HG02610 (cell line): ENCODE measurements at regions not wholly inside any gene's neighbourhood (a gene's known extent, or its start where the extent isn't known, plus 50 kb on each side); places are given as distances from the start of the nearest gene placed in this dataset.

Experiments used
- ATAC-seq: cut with Tn5 transposase; IDR thresholded peaks from one replicate; pipeline ENCODE4 v1.9.1; 2021; ENCODE audit warnings: mild to moderate bottlenecking, moderate library complexity; ENCODE audit not compliant: unreplicated experiment

- ATAC-seq, result no peak
Observed at GRCh38 chr6:40196135-40196518, 261.9 kb upstream of the MOCS1 start.

GRCh38 chr6:40195428-40196134 lies 261.3 kb upstream of the MOCS1 start:
- ATAC-seq, result no peak

GRCh38 chr6:40194447-40195170 lies 260.3 kb upstream of the MOCS1 start:
- ATAC-seq, result no peak

GRCh38 chr6:40192516-40192915 lies 258.3 kb upstream of the MOCS1 start:
- ATAC-seq, result no peak

- no peak for ATAC-seq
Observed at GRCh38 chr6:40188931-40189330, 254.7 kb upstream of the MOCS1 start.

- ATAC-seq, result no peak
Observed at GRCh38 chr6:40187535-40188144, 253.4 kb upstream of the MOCS1 start.

- no peak for ATAC-seq
Observed at GRCh38 chr6:40185486-40185885, 251.2 kb upstream of the MOCS1 start.

GRCh38 chr6:40183902-40184301 lies 249.6 kb upstream of the MOCS1 start:
- ATAC-seq, result no peak

- no peak for ATAC-seq
Observed at GRCh38 chr6:40181367-40181766, 247.1 kb upstream of the MOCS1 start.

- no peak for ATAC-seq
Observed at GRCh38 chr6:40180271-40180670, 246.0 kb upstream of the MOCS1 start.

GRCh38 chr6:40179496-40179895 lies 245.2 kb upstream of the MOCS1 start:
- ATAC-seq, result no peak

- ATAC-seq, result no peak
Observed at GRCh38 chr6:40177598-40177997, 243.3 kb upstream of the MOCS1 start.

GRCh38 chr6:40176152-40176551 lies 241.9 kb upstream of the MOCS1 start:
- ATAC-seq, result no peak

GRCh38 chr6:40172272-40172671 lies 238.0 kb upstream of the MOCS1 start:
- no peak for ATAC-seq

- no peak for ATAC-seq
Observed at GRCh38 chr6:40171343-40171742, 237.1 kb upstream of the MOCS1 start.

- ATAC-seq, result no peak
Observed at GRCh38 chr6:40170856-40171255, 236.6 kb upstream of the MOCS1 start.

GRCh38 chr6:40169878-40170277 lies 235.6 kb upstream of the MOCS1 start:
- no peak for ATAC-seq

- no peak for ATAC-seq
Observed at GRCh38 chr6:40166963-40167362, 232.7 kb upstream of the MOCS1 start.

GRCh38 chr6:40165036-40165709 lies 230.9 kb upstream of the MOCS1 start:
- ATAC-seq, result no peak

GRCh38 chr6:40164345-40164755 lies 230.1 kb upstream of the MOCS1 start:
- no peak for ATAC-seq

- ATAC-seq, result no peak
Observed at GRCh38 chr6:40163924-40164323, 229.7 kb upstream of the MOCS1 start.

GRCh38 chr6:40162074-40162473 lies 227.8 kb upstream of the MOCS1 start:
- ATAC-seq, result no peak
